ENCODE measurements at regions not wholly inside any gene's neighbourhood (a gene's known extent, or its start where the extent isn't known, plus 50 kb on each side); places are given as distances from the start of the nearest gene placed in this dataset.
"Not testable (repeated sequence)": the region's sequence is repeated elsewhere in the genome, so short reads cannot be mapped to it uniquely, and the experiment has no call there.

DNA sequence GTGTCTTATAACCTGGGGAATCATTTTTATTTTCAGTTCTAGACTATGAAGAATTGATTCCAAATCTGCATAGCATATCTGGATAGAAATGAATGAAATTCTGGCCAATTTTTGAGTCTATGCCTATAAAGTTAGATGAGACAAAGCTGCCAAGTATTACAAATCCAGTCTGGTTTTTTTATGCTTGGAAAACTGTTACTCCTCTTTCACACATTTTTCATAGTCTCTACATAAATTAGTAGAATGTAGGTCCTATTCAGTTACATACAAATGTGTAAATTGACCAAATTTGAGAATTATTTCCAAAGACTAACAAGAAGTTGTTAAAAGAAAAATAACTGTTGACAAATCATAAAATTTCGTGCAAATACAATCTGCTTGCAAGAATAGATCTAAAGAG, 1505.2 kb downstream of the AMY1C start:
- no peak overlapping the region for H3K27ac Mint-ChIP-seq (ENCODE audit: unreplicated experiment)
- H3K4me1 Mint-ChIP-seq (ENCODE audit: unreplicated experiment): no peaks in the 10 kb centered on the region
- no peaks in the 10 kb centered on the region for H3K27me3 Mint-ChIP-seq (ENCODE audit: unreplicated experiment)
- no peak for TF ChIP-seq CTCF (IDR thresholded peaks at IDR 0.05; ENCODE audit: unreplicated experiment)
- H3K36me3 Mint-ChIP-seq (ENCODE audit: low read depth, unreplicated experiment): no peaks in the 10 kb centered on the region
- H3K4me3 Mint-ChIP-seq (ENCODE audit: unreplicated experiment): no peak overlapping the region
- no peaks in the 10 kb centered on the region for H3K9me3 Mint-ChIP-seq (ENCODE audit: unreplicated experiment)
- no peak for DNase-seq (ENCODE audit: low spot score)

- Mint-ChIP-seq H3K36me3 (ENCODE audit: low read depth, unreplicated experiment) (no peaks in the 10 kb centered on the region), H3K9me3 (ENCODE audit: unreplicated experiment) (no peaks in the 10 kb centered on the region), H3K4me1 (ENCODE audit: unreplicated experiment) (no peaks in the 10 kb centered on the region), H3K4me3 (ENCODE audit: unreplicated experiment) (no peak overlapping the region), H3K27me3 (ENCODE audit: unreplicated experiment) (no peaks in the 10 kb centered on the region), H3K27ac (ENCODE audit: unreplicated experiment) (no peak overlapping the region)
- no peak for DNase-seq (ENCODE audit: low spot score)
- TF ChIP-seq CTCF (IDR thresholded peaks at IDR 0.05; ENCODE audit: unreplicated experiment): no peak
Measured at GRCh38 chr1:105260001-105260400, 1510.3 kb downstream of the AMY1C start.

DNA sequence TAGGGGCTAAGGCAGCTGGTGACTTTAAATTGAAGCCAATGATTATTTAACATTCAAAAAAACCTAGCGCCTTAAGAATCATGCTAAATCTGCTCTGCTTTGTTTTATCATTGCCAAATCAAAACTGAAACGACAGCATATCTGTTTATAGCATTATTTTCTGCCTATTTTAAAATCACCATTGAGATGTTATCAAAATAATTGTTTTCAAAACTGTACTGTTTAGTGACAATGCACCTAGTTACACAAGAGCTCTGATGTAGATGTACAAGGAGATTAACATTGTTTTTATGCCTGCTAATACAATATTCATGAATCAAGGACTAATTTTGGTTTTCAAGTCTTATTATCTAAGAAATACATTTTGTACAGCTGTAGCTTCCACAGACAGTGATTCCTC, 1521.3 kb downstream of the AMY1C start:
- no peak for DNase-seq (ENCODE audit: low spot score)
- H3K9me3 Mint-ChIP-seq (ENCODE audit: unreplicated experiment): no peaks in the 10 kb centered on the region
- no peak overlapping the region for H3K4me3 Mint-ChIP-seq (ENCODE audit: unreplicated experiment)
- H3K27me3 Mint-ChIP-seq (ENCODE audit: unreplicated experiment): peaks cover 3% of the 10 kb centered on the region
- no peaks in the 10 kb centered on the region for H3K36me3 Mint-ChIP-seq (ENCODE audit: low read depth, unreplicated experiment)
- TF ChIP-seq CTCF (IDR thresholded peaks at IDR 0.05; ENCODE audit: unreplicated experiment): no peak
- H3K4me1 Mint-ChIP-seq (ENCODE audit: unreplicated experiment): no peaks in the 10 kb centered on the region
- H3K27ac Mint-ChIP-seq (ENCODE audit: unreplicated experiment): no peak overlapping the region

GRCh38 chr1:105272376-105272775, 1522.7 kb downstream of the AMY1C start:
- not testable (repeated sequence) for H3K27ac Mint-ChIP-seq (ENCODE audit: unreplicated experiment); H3K36me3 Mint-ChIP-seq (ENCODE audit: low read depth, unreplicated experiment); H3K4me1 Mint-ChIP-seq (ENCODE audit: unreplicated experiment); H3K9me3 Mint-ChIP-seq (ENCODE audit: unreplicated experiment); DNase-seq (ENCODE audit: low spot score); H3K4me3 Mint-ChIP-seq (ENCODE audit: unreplicated experiment); H3K27me3 Mint-ChIP-seq (ENCODE audit: unreplicated experiment)

DNA sequence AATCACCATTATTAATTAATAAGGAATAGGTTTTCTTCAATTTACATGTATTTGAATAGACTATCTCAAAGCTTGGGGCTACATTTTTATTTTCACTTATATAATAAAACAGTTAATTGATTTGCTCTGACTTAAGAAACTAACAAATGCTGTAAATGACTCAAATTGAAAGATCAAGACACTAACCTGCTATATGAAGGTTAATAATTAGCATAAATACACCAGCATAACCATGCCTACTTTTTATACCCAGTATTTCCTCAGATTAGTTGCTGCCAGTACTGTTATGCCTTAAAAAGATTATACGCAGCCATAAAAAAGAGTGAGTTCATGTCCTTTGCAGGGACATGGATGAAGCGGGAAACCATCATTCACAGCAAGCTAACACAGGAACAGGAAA, 1545.1 kb downstream of the AMY1C start:
- H3K4me3 Mint-ChIP-seq (ENCODE audit: unreplicated experiment): no peak overlapping the region
- no peak overlapping the region for H3K27ac Mint-ChIP-seq (ENCODE audit: unreplicated experiment)
- no peak for DNase-seq (ENCODE audit: low spot score)
- H3K9me3 Mint-ChIP-seq (ENCODE audit: unreplicated experiment): no peaks in the 10 kb centered on the region
- H3K36me3 Mint-ChIP-seq (ENCODE audit: low read depth, unreplicated experiment): no peaks in the 10 kb centered on the region
- TF ChIP-seq CTCF (IDR thresholded peaks at IDR 0.05; ENCODE audit: unreplicated experiment): no peak
- no peaks in the 10 kb centered on the region for H3K27me3 Mint-ChIP-seq (ENCODE audit: unreplicated experiment)
- H3K4me1 Mint-ChIP-seq (ENCODE audit: unreplicated experiment): peaks cover 3% of the 10 kb centered on the region

GRCh38 chr1:105310063-105310462, 1560.4 kb downstream of the AMY1C start:
- no peak for TF ChIP-seq CTCF (IDR thresholded peaks at IDR 0.05; ENCODE audit: unreplicated experiment)
- Mint-ChIP-seq H3K9me3 (ENCODE audit: unreplicated experiment) (no peaks in the 10 kb centered on the region), H3K4me1 (ENCODE audit: unreplicated experiment) (no peaks in the 10 kb centered on the region), H3K36me3 (ENCODE audit: low read depth, unreplicated experiment) (no peaks in the 10 kb centered on the region), H3K27ac (ENCODE audit: unreplicated experiment) (no peak overlapping the region), H3K27me3 (ENCODE audit: unreplicated experiment) (no peaks in the 10 kb centered on the region), H3K4me3 (ENCODE audit: unreplicated experiment) (no peak overlapping the region)
- DNase-seq (ENCODE audit: low spot score): no peak
